Endothelial cell of umbilical vein (primary cell): ENCODE measurements at regions not wholly inside any gene's neighbourhood (a gene's known extent, or its start where the extent isn't known, plus 50 kb on each side); places are given as distances from the start of the nearest gene placed in this dataset.

Source experiments
- BruUV-seq: library from RNA; stranded (reverse); fragments of 400-500 nt; replicated peaks from 2 replicates; lab custom pipeline; 2021; lab: Mats Ljungman, UMichigan
- CTCF ChIA-PET: fragments of 300-600, 350-600 bp; sonication (Branson Sonifier 250); formaldehyde crosslinking; loops from one replicate; lab custom pipeline; 2021; ENCODE audit warnings: antibody characterized with exemption, inconsistent platforms; lab: Charles Lee
- POLR2A ChIA-PET: fragments of 300-600, 350-600 bp; sonication (Branson Sonifier 250); formaldehyde crosslinking; loops from one replicate; lab custom pipeline; 2021; ENCODE audit warnings: antibody characterized with exemption, inconsistent platforms; lab: Charles Lee
- DNase-seq: peaks from one replicate; pipeline ENCODE4 v3.0.0-alpha.2; 2011; ENCODE audit warnings: low read depth, low spot score
- FAIRE-seq: peaks from 2 replicates; lab custom pipeline; 2011; peaks lifted over from hg19 to GRCh38; lab: Jason Lieb, UNC
- H2AFZ ChIP-seq: 2 replicates; pipeline ENCODE4 v1.6.0; 2012; ENCODE audit warnings: low read depth, low read length, control low read depth, inconsistent platforms
- H3K27ac ChIP-seq: 2 replicates; pipeline ENCODE4 v1.5.1; 2011; ENCODE audit warnings: low read depth, mild to moderate bottlenecking, control low read depth, low read length, moderate library complexity; ENCODE audit not compliant: insufficient read depth
- H3K27me3 ChIP-seq, 2 experiments: 2 replicates each; pipeline versions ENCODE4 v1.6.0 to v1.6.1; 2011; ENCODE audit warnings: low read length in 2 of 2, mixed read lengths in 1 of 2; ENCODE audit not compliant: control insufficient read depth in 2 of 2, insufficient read depth in 2 of 2
- H3K36me3 ChIP-seq, 2 experiments: 2 replicates in 1 of 2; 3 replicates in 1 of 2; pipeline ENCODE4 v1.5.1; 2011; ENCODE audit warnings: low read length in 2 of 2, mild to moderate bottlenecking in 1 of 2, moderate library complexity in 1 of 2; ENCODE audit not compliant: control insufficient read depth in 2 of 2, insufficient read depth in 2 of 2; ENCODE audit errors: extremely low read depth in 1 of 2
- H3K4me1 ChIP-seq: 3 replicates; pipeline ENCODE4 v1.5.1; 2011; ENCODE audit warnings: mild to moderate bottlenecking, low read length; ENCODE audit not compliant: control insufficient read depth, insufficient read depth; ENCODE audit errors: extremely low read depth
- H3K4me2 ChIP-seq: 2 replicates; pipeline ENCODE4 v1.6.1; 2011; ENCODE audit warnings: low read length, control low read depth, mixed read lengths; ENCODE audit not compliant: insufficient read depth
- H3K4me3 ChIP-seq, 3 experiments: fragments of 200-600 bp in 1 of 3; sonication (generic), shearing (Covaris generic) in 1 of 3; replicated peaks in 1 of 3; 2 replicates each; pipeline ENCODE4 v1.5.1; 2011 to 2016; ENCODE audit warnings: control low read depth in 3 of 3, low read length in 3 of 3, mild to moderate bottlenecking in 2 of 3, inconsistent platforms in 1 of 3, low read depth in 1 of 3, moderate library complexity in 1 of 3; ENCODE audit not compliant: insufficient read depth in 1 of 3
- H3K79me2 ChIP-seq: 2 replicates; pipeline ENCODE4 v1.6.0; 2012; ENCODE audit warnings: low read length, inconsistent platforms; ENCODE audit not compliant: control insufficient read depth, insufficient read depth
- H3K9ac ChIP-seq: replicated peaks from 2 replicates; pipeline ENCODE3; 2011; ENCODE audit warnings: low read length, control low read depth; ENCODE audit not compliant: insufficient read depth; ENCODE audit errors: extremely low read depth
- H3K9me1 ChIP-seq: replicated peaks from 3 replicates; pipeline ENCODE4 v1.6.0; 2011; ENCODE audit warnings: mild to moderate bottlenecking, low read length; ENCODE audit not compliant: control insufficient read depth, insufficient read depth; ENCODE audit errors: extremely low read depth
- H3K9me3 ChIP-seq: replicated peaks from 2 replicates; pipeline ENCODE4 v1.5.1; 2012; ENCODE audit warnings: low read length, inconsistent platforms; ENCODE audit not compliant: control insufficient read depth, insufficient read depth
- H4K20me1 ChIP-seq: replicated peaks from 2 replicates; pipeline ENCODE3; 2011; ENCODE audit warnings: mild to moderate bottlenecking, low read length; ENCODE audit not compliant: control insufficient read depth, insufficient read depth; ENCODE audit errors: extremely low read depth
- EZH2 ChIP-seq: IDR thresholded peaks from 2 replicates; pipeline ENCODE4 v1.6.1; 2012; ENCODE audit warnings: borderline replicate concordance, low read depth, mild to moderate bottlenecking, moderate library complexity, low read length, inconsistent platforms; ENCODE audit not compliant: severe bottlenecking
- FOS ChIP-seq: IDR thresholded peaks from 2 replicates; pipeline ENCODE4 v1.6.1; 2011; ENCODE audit warnings: mild to moderate bottlenecking, low read length, moderate library complexity, borderline replicate concordance; ENCODE audit not compliant: insufficient read depth
- JUN ChIP-seq: IDR thresholded peaks from 2 replicates; pipeline ENCODE4 v1.6.1; 2011; ENCODE audit warnings: borderline replicate concordance, low read depth; ENCODE audit not compliant: insufficient read length, insufficient read depth
- POLR2A ChIP-seq: IDR thresholded peaks from 2 replicates; pipeline ENCODE4 v1.6.1; 2012; ENCODE audit warnings: low read depth, mild to moderate bottlenecking, control low read depth, low read length
- POLR2AphosphoS5 ChIP-seq: IDR thresholded peaks from 2 replicates; pipeline ENCODE4 v1.6.1; 2012; ENCODE audit warnings: low read depth, mild to moderate bottlenecking, control low read depth, low read length, moderate library complexity; ENCODE audit not compliant: insufficient read depth
- dilution Hi-C: fragments of 300-500 bp; cut with MboI; formaldehyde crosslinking; loops from one replicate; pipeline ENCODE4 v1.15.0; 2019; ENCODE audit warnings: low sequenced_read_pairs; ENCODE audit not compliant: extremely low pct_ligation_motif_present
- intact Hi-C: fragments of 100-400 bp; cut with micrococcal nuclease; formaldehyde crosslinking; loops from one replicate; pipeline ENCODE4 v1.10.0; 2022
- TF ChIP-seq, protein P1 (sequence below): IDR thresholded peaks from 2 replicates; pipeline ENCODE4 v1.6.1; 2011; ENCODE audit not compliant: insufficient read depth, insufficient read length

DNA sequence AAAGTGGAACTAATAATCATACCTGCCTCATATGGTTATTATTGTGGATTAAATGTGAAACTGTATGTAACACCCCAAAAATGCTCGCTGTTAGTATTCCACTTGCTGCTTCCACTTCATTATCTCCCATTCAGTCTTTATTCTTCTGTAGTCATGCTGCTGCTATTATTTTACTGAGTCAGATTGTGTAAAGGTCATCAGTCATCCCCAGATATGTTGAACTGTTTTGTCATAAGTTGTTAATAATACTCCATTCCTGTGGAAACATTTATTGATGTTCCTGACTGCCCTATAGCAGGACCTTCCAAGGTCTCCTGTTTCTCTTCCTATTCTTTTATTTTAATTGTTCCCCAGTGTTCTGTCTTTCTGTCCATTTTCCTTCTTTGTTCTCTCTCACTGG is 1148.3 kb downstream of the EPHA7 start:
- CTCF ChIA-PET: no interaction called here
- no peak for TF ChIP-seq POLR2A
- H3K4me2 ChIP-seq: no peak overlapping the region
- no peaks in the 10 kb centered on the region for H3K9me3 ChIP-seq
- BruUV-seq: no TSS peak
- no peak overlapping the region for H3K9ac ChIP-seq
- no peaks in the 10 kb centered on the region for H4K20me1 ChIP-seq
- dilution Hi-C loops (no loop called here), intact Hi-C loops (no loop called here)
- no peaks in the 10 kb centered on the region for H3K27me3 ChIP-seq
- no peak for FAIRE-seq
- H3K36me3 ChIP-seq: no peaks in the 10 kb centered on the region
- no peak overlapping the region for H3K27ac ChIP-seq
- H3K4me1 ChIP-seq: no peaks in the 10 kb centered on the region
- no peaks in the 10 kb centered on the region for H3K9me1 ChIP-seq
- no peak overlapping the region for H3K4me3 ChIP-seq
- H3K79me2 ChIP-seq: no peaks in the 10 kb centered on the region
- H2AFZ ChIP-seq: no peak overlapping the region
- DNase-seq: peak; percentile 37
- POLR2A ChIA-PET: no interaction called here

DNA sequence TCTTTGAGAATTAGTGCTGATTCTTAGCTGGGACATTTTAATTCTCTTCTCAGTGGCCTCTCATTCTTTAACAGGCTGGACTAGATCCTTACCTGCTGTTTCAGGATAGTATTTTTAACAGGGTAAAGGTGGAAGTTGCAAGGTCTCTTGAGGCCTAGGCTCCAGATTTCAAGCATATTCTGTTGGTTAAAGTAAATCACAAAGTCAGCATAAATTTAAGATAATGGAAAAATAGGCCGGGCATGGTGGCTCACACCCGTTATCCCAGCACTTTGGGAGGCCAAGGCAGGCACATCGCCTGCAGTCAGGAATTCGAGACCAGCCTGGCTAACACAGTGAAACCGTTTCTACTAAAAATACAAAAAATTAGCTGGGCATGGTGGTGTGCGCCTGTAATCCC is 1149.0 kb downstream of the EPHA7 start:
- H3K79me2 ChIP-seq: no peaks in the 10 kb centered on the region
- no peaks in the 10 kb centered on the region for H3K27me3 ChIP-seq
- no peak overlapping the region for H3K4me2 ChIP-seq
- intact Hi-C loops: no loop called here
- dilution Hi-C loops: no loop called here
- no TSS peak for BruUV-seq
- no peak overlapping the region for H3K9ac ChIP-seq
- H3K4me1 ChIP-seq: no peaks in the 10 kb centered on the region
- no peak overlapping the region for H3K4me3 ChIP-seq
- H4K20me1 ChIP-seq: no peaks in the 10 kb centered on the region
- ChIA-PET POLR2A (no interaction called here), CTCF (no interaction called here)
- H2AFZ ChIP-seq: no peak overlapping the region
- TF ChIP-seq POLR2AphosphoS5 (no peak), JUN (no peak), EZH2 (no peak), FOS (no peak)
- TF ChIP-seq, protein P1, sequence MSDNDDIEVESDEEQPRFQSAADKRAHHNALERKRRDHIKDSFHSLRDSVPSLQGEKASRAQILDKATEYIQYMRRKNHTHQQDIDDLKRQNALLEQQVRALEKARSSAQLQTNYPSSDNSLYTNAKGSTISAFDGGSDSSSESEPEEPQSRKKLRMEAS: no peak
- H3K27ac ChIP-seq: no peak overlapping the region
- no peaks in the 10 kb centered on the region for H3K9me1 ChIP-seq
- no peaks in the 10 kb centered on the region for H3K9me3 ChIP-seq
- FAIRE-seq (no peak), DNase-seq (no peak)
- H3K36me3 ChIP-seq: no peaks in the 10 kb centered on the region
